CD4-positive, alpha-beta T cell (primary cell): ENCODE measurements at regions not wholly inside any gene's neighbourhood (a gene's known extent, or its start where the extent isn't known, plus 50 kb on each side); places are given as distances from the start of the nearest gene placed in this dataset.

Experiments used
- ATAC-seq: fragments of 200-7000 bp; cut with Tn5 transposase; one replicate; pipeline ENCODE4 v1.10.0; 2022; ENCODE audit warnings: mild to moderate bottlenecking; ENCODE audit not compliant: poor library complexity
- CTCF ChIA-PET: fragments of 350-600 bp; sonication (Branson Sonifier 250); formaldehyde crosslinking; loops from one replicate; lab custom pipeline; 2021; ENCODE audit warnings: antibody characterized with exemption, inconsistent platforms; lab: Charles Lee
- POLR2A ChIA-PET: fragments of 350-600 bp; sonication (Branson Sonifier 250); formaldehyde crosslinking; loops from one replicate; lab custom pipeline; 2021; ENCODE audit warnings: antibody characterized with exemption, inconsistent platforms; lab: Charles Lee
- DNase-seq, 14 experiments: peaks; one replicate each; pipeline ENCODE4 v3.0.0-alpha.2; 2013 to 2020; ENCODE audit warnings: mixed read lengths in 2 of 14
- H3K27ac ChIP-seq, 2 donors: one replicate each; pipeline versions ENCODE4 v1.5.1 to v1.7.0; 2013; ENCODE audit warnings: low read length in 2 of 2, low read depth in 1 of 2, mild to moderate bottlenecking in 1 of 2
- H3K27me3 ChIP-seq, 2 experiments: 1 replicate in 1 of 2; 2 replicates in 1 of 2; pipeline versions ENCODE4 v1.6.1 to v1.7.0; 2013; ENCODE audit warnings: low read length in 2 of 2, control low read depth in 1 of 2, mild to moderate bottlenecking in 1 of 2, moderate library complexity in 1 of 2; ENCODE audit not compliant: insufficient read depth in 2 of 2, control insufficient read depth in 1 of 2
- H3K36me3 ChIP-seq: one replicate; pipeline ENCODE4 v1.6.1; 2013; ENCODE audit warnings: low read length, control low read depth; ENCODE audit not compliant: insufficient read depth
- H3K4me1 ChIP-seq: one replicate; pipeline ENCODE4 v1.6.1; 2013; ENCODE audit warnings: low read length, control low read depth; ENCODE audit not compliant: insufficient read depth
- H3K4me3 ChIP-seq: one replicate; pipeline ENCODE4 v1.5.1; 2013; ENCODE audit warnings: mild to moderate bottlenecking, low read length, moderate library complexity
- H3K9me3 ChIP-seq, 2 experiments: 1 replicate in 1 of 2; 2 replicates in 1 of 2; pipeline versions ENCODE4 v1.6.1 to v1.7.0; 2013; ENCODE audit warnings: low read length in 2 of 2, mild to moderate bottlenecking in 2 of 2, control low read depth in 1 of 2, moderate library complexity in 1 of 2; ENCODE audit not compliant: control insufficient read depth in 1 of 2, insufficient read depth in 1 of 2
- H3K27ac Mint-ChIP-seq: one replicate; pipeline ENCODE4 v1.8.0; 2020; ENCODE audit warnings: mixed read lengths
- H3K27me3 Mint-ChIP-seq: one replicate; pipeline ENCODE4 v1.8.0; 2021; ENCODE audit warnings: mixed read lengths
- H3K36me3 Mint-ChIP-seq: one replicate; pipeline ENCODE4 v1.8.0; 2021; ENCODE audit warnings: low read depth, mixed read lengths
- H3K4me1 Mint-ChIP-seq: one replicate; pipeline ENCODE4 v1.8.0; 2021; ENCODE audit warnings: low read depth, mixed read lengths
- H3K4me3 Mint-ChIP-seq: one replicate; pipeline ENCODE4 v1.8.0; 2020; ENCODE audit warnings: mild to moderate bottlenecking, mixed read lengths
- H3K9me3 Mint-ChIP-seq: one replicate; pipeline ENCODE4 v1.8.0; 2020; ENCODE audit warnings: mixed read lengths
- CTCF ChIP-seq: fragments of 200-600 bp; IDR thresholded peaks from one replicate; pipeline ENCODE4 v1.8.0; 2022; ENCODE audit warnings: antibody characterized with exemption, mild to moderate bottlenecking
- intact Hi-C, 2 experiments: fragments of 100-400 bp; cut with DNase I in 1 of 2; cut with micrococcal nuclease in 1 of 2; formaldehyde crosslinking; loops; one replicate each; pipeline versions ENCODE4 v1.15.1 to v1.9.0; 2023 to 2025; cut with DNase I, micrococcal nuclease

- no peak for TF ChIP-seq CTCF
- POLR2A ChIA-PET = no interaction called here
- DNase-seq (no peak), ATAC-seq (no peak)
- Histone ChIP-seq H3K4me3 (no peak overlapping the region), H3K27me3 (no peaks in the 10 kb centered on the region), H3K4me1 (no peaks in the 10 kb centered on the region), H3K9me3 (no peaks in the 10 kb centered on the region), H3K36me3 (no peaks in the 10 kb centered on the region), H3K27ac (no peak overlapping the region)
- no peaks in the 10 kb centered on the region for H3K9me3 Mint-ChIP-seq
- H3K27me3 Mint-ChIP-seq = no peaks in the 10 kb centered on the region
- no peaks in the 10 kb centered on the region for H3K4me1 Mint-ChIP-seq
- no peak overlapping the region for H3K4me3 Mint-ChIP-seq
- intact Hi-C loops = no loop called here
- H3K27ac Mint-ChIP-seq = no peak overlapping the region
- H3K36me3 Mint-ChIP-seq = no peaks in the 10 kb centered on the region
- CTCF ChIA-PET = no interaction called here
These were observed 179.8 kb downstream of the ENC1 start for GRCh38 chr5:74460694-74461093.

- Mint-ChIP-seq H3K4me1 (no peaks in the 10 kb centered on the region), H3K27ac (no peak overlapping the region), H3K4me3 (no peak overlapping the region), H3K9me3 (no peaks in the 10 kb centered on the region), H3K36me3 (no peaks in the 10 kb centered on the region), H3K27me3 (no peaks in the 10 kb centered on the region)
- no peak for ATAC-seq
- no peak for DNase-seq
- POLR2A ChIA-PET = no interaction called here
- Histone ChIP-seq H3K27me3 (no peaks in the 10 kb centered on the region), H3K36me3 (no peaks in the 10 kb centered on the region), H3K4me3 (no peak overlapping the region), H3K9me3 (no peaks in the 10 kb centered on the region), H3K4me1 (no peaks in the 10 kb centered on the region), H3K27ac (no peak overlapping the region)
- no peak for TF ChIP-seq CTCF
- CTCF ChIA-PET = no interaction called here
- intact Hi-C loops = no loop called here
These were observed 180.5 kb downstream of the ENC1 start for GRCh38 chr5:74459984-74460383.

- H3K4me3 ChIP-seq = no peak overlapping the region
These were observed 182.7 kb downstream of the ENC1 start for GRCh38 chr5:74457876-74458275.

More at GRCh38 chr5:74457876-74458275, 182.7 kb downstream of the ENC1 start:
- H3K4me3 Mint-ChIP-seq = no peak overlapping the region
- intact Hi-C loops = no loop called here
- H3K4me1 Mint-ChIP-seq = no peaks in the 10 kb centered on the region
- H3K36me3 Mint-ChIP-seq = no peaks in the 10 kb centered on the region
- no peaks in the 10 kb centered on the region for H3K9me3 Mint-ChIP-seq
- no peaks in the 10 kb centered on the region for H3K4me1 ChIP-seq
- no peak overlapping the region for H3K27ac Mint-ChIP-seq
- H3K27me3 Mint-ChIP-seq = peaks cover 4% of the 10 kb centered on the region
- H3K9me3 ChIP-seq = no peaks in the 10 kb centered on the region
- ATAC-seq (no peak), DNase-seq (no peak)
- ChIA-PET CTCF (no interaction called here), POLR2A (no interaction called here)
- no peak overlapping the region for H3K27ac ChIP-seq
- TF ChIP-seq CTCF = no peak
- H3K36me3 ChIP-seq = no peaks in the 10 kb centered on the region
- H3K27me3 ChIP-seq = no peaks in the 10 kb centered on the region
